AG04449 (cell line): ENCODE measurements at regions not wholly inside any gene's neighbourhood (a gene's known extent, or its start where the extent isn't known, plus 50 kb on each side); places are given as distances from the start of the nearest gene placed in this dataset.

ENCODE experiments used
- CTCF ChIA-PET: fragments of 350-600 bp; formaldehyde crosslinking; extraction: SDS; loops from one replicate; lab custom pipeline; 2021; ENCODE audit warnings: antibody characterized with exemption; lab: Yijun Ruan, JAX
- POLR2A ChIA-PET: fragments of 400-600, 350-600 bp; formaldehyde crosslinking; extraction: SDS; loops from one replicate; lab custom pipeline; 2020; ENCODE audit warnings: antibody characterized with exemption, inconsistent platforms; lab: Yijun Ruan, JAX
- DNase-seq: peaks from one replicate; pipeline ENCODE4 v3.0.0-alpha.2; 2010; ENCODE audit warnings: low read depth, low spot score
- H3K4me3 ChIP-seq: 2 replicates; pipeline ENCODE4 v1.5.1; 2011; ENCODE audit warnings: low read depth, mild to moderate bottlenecking, control low read depth, low read length
- CTCF ChIP-seq: IDR thresholded peaks from one replicate; pipeline ENCODE4 v1.5.1; 2011; ENCODE audit warnings: mild to moderate bottlenecking, moderate library complexity, low read length, control low read depth, inconsistent platforms; ENCODE audit not compliant: insufficient read depth; ENCODE audit errors: missing control alignments

- DNase-seq, result no peak
- TF ChIP-seq CTCF, result no peak
- ChIA-PET CTCF (interaction anchor here (0.6 kb wide), 1 partner anchor 18 kb away, joined by 3 read pairs; no protein-coding TSS in a partner anchor), POLR2A (interaction anchor here (0.7 kb wide), 1 partner anchor 9 kb away, joined by 4 read pairs; no protein-coding TSS in a partner anchor)
- H3K4me3 ChIP-seq, result no peak overlapping the region
These were observed 645.0 kb downstream of the MMUT start for GRCh38 chr6:48818052-48818412.

GRCh38 chr6:48817333-48818051 lies 645.6 kb downstream of the MMUT start:
- DNase-seq, result no peak
- CTCF ChIA-PET, result interaction anchor here (0.6 to 0.7 kb wide), 2 partner anchors 17 to 634 kb away, joined by 3 read pairs; no protein-coding TSS in a partner anchor
- no peak for TF ChIP-seq CTCF
- no peak overlapping the region for H3K4me3 ChIP-seq
- POLR2A ChIA-PET, result no interaction called here

- TF ChIP-seq CTCF, result no peak
- ChIA-PET POLR2A (no interaction called here), CTCF (no interaction called here)
- DNase-seq, result no peak
- no peak overlapping the region for H3K4me3 ChIP-seq
These were observed 648.1 kb downstream of the MMUT start for GRCh38 chr6:48814957-48815356.

GRCh38 chr6:48813836-48814235 lies 649.2 kb downstream of the MMUT start:
- ChIA-PET CTCF (interaction anchor here (0.8 to 0.9 kb wide), 2 partner anchors 49 to 1024 kb away, joined by 3 read pairs; no protein-coding TSS in a partner anchor), POLR2A (no interaction called here)
- no peak for DNase-seq

GRCh38 chr6:48809700-48810099 lies 653.4 kb downstream of the MMUT start:
- no peak for TF ChIP-seq CTCF
- ChIA-PET POLR2A (no interaction called here), CTCF (no interaction called here)
- H3K4me3 ChIP-seq, result no peak overlapping the region
- no peak for DNase-seq

More at GRCh38 chr6:48813836-48814235, 649.2 kb downstream of the MMUT start:
- TF ChIP-seq CTCF, result no peak
- H3K4me3 ChIP-seq, result no peak overlapping the region

- no peak for DNase-seq
- ChIA-PET POLR2A (no interaction called here), CTCF (no interaction called here)
- no peak overlapping the region for H3K4me3 ChIP-seq
- no peak for TF ChIP-seq CTCF
These were observed 653.8 kb downstream of the MMUT start for GRCh38 chr6:48809245-48809644.
